ENCODE measurements at regions not wholly inside any gene's neighbourhood (a gene's known extent, or its start where the extent isn't known, plus 50 kb on each side); places are given as distances from the start of the nearest gene placed in this dataset.

DNA sequence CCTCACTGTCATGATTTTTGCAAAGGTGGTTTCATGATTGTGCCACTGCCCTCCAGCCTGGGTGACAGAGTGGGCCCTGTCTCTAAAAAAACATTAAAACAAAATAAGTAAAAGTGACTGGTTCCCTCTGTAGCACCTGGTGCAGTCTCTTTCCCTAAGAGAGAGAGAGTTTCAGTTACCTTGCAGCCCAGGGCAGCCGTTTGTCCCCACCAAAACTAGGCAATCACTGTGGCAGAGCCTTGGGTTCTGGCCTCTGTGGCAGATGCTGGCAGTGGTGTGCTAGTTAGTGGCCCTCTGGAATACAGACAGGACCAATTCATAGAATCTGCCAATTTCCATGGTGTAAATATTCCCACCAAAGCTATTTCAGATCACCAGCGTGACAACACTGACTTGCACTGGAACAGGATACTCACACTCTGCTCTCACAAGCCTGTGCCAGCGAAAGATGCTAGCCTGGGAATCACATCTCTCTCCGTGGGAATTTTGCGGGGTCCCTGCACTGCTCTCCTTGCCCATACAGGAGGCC, 108.7 kb downstream of the TLR5 start:
- Histone ChIP-seq H4K20me1 (ENCODE audit: insufficient read depth) (no peaks in the 10 kb centered on the region), H3K36me3 (ENCODE audit: low read depth) (no peaks in the 10 kb centered on the region), H3K4me3 (no peak overlapping the region), H3K27ac (no peak overlapping the region), H3K4me2 (ENCODE audit: unreplicated experiment) (no peak overlapping the region), H2AFZ (no peak overlapping the region), H3K9me2 (ENCODE audit: insufficient read depth) (no peaks in the 10 kb centered on the region), H3K4me1 (ENCODE audit: insufficient read depth) (0 out of 2 replicates have a peak, but pooled peaks cover 3% of the 10 kb centered on the region), H3K27me3 (replicated peaks; ENCODE audit: insufficient read depth) (no peaks in the 10 kb centered on the region; the same call in none of the 2 replicates), H3K9ac (no peak overlapping the region), H3F3A (ENCODE audit: insufficient read depth) (peaks cover 16% of the 10 kb centered on the region), H3K79me2 (ENCODE audit: insufficient read depth) (no peaks in the 10 kb centered on the region), H3K9me3 (ENCODE audit: low read depth) (no peaks in the 10 kb centered on the region)
- in situ Hi-C loops (cut with MboI), result no loop called here
- TF ChIP-seq EZH2 (IDR thresholded peaks at IDR 0.05; ENCODE audit: insufficient read depth, poor library complexity, severe bottlenecking) (no peak), EZH2phosphoT487 (IDR thresholded peaks at IDR 0.05; ENCODE audit: insufficient read depth, low read depth) (no peak)
- no peak for DNase-seq
- 83% methylated on average over 5 of the region's 5 CpGs for WGBS, 2 experiments (ENCODE audit: low coverage in 1 of 2, low lambda C conversion rate in 2 of 2, missing lambda C conversion rate in 2 of 2)

DNA sequence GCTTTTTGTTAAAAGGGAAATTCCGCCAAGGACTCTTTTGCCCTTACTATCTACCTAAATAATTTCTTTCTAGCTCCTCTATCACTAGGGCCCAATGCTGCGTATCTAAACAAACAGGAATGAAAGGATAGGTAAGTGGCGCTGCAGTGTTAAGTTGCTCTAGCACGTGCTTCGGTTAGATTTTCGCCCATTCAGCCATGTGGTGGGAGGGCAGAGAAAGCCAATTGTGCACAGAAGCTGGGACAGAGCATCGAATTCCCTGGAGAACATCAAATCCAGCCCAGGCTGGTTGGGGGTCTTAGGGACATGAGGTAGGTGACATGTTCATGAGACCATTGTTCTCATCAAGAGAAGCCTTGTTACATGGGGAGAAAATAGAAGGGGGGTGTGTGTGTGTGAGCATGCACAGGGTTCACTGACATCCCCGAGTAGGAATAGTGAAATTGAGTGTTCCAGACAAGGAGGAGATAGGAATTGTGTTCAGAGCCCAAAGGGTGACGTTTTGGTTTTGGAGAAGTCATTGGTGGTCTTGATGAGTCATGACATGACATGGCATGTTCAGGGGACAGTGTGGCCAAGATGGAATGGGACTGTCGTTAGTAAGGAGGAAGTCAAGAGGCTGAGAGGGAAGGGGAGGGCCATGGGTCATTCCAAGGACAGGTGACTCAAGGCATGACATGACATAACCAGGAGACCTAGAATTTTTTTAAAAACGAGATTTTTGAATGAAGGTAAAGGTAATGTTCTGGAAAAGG, 107.1 kb downstream of the TLR5 start:
- no peak overlapping the region for H3K9ac ChIP-seq
- H3F3A ChIP-seq (ENCODE audit: insufficient read depth), result peaks cover 13% of the 10 kb centered on the region
- no peaks in the 10 kb centered on the region for H3K79me2 ChIP-seq (ENCODE audit: insufficient read depth)
- peaks cover 13% of the 10 kb centered on the region for H3K27me3 ChIP-seq (replicated peaks; ENCODE audit: insufficient read depth)
- in situ Hi-C loops (cut with MboI), result no loop called here
- H3K4me2 ChIP-seq (ENCODE audit: unreplicated experiment), result no peak overlapping the region
- DNase-seq, result no peak
- H3K9me2 ChIP-seq (ENCODE audit: insufficient read depth), result no peaks in the 10 kb centered on the region
- H3K36me3 ChIP-seq (ENCODE audit: low read depth), result no peaks in the 10 kb centered on the region
- H3K27ac ChIP-seq, result no peak overlapping the region
- H4K20me1 ChIP-seq (ENCODE audit: insufficient read depth), result no peaks in the 10 kb centered on the region
- H3K9me3 ChIP-seq (ENCODE audit: low read depth), result no peaks in the 10 kb centered on the region
- WGBS, 2 experiments (ENCODE audit: low coverage in 1 of 2, low lambda C conversion rate in 2 of 2, missing lambda C conversion rate in 2 of 2), result 67% methylated on average over 11 of the region's 11 CpGs
- no peak overlapping the region for H2AFZ ChIP-seq
- H3K4me3 ChIP-seq, result no peak overlapping the region
- no peak for TF ChIP-seq EZH2phosphoT487 (IDR thresholded peaks at IDR 0.05; ENCODE audit: insufficient read depth, low read depth)
- no peak for TF ChIP-seq EZH2 (IDR thresholded peaks at IDR 0.05; ENCODE audit: insufficient read depth, poor library complexity, severe bottlenecking)
- 0 out of 2 replicates have a peak, but pooled peaks cover 3% of the 10 kb centered on the region for H3K4me1 ChIP-seq (ENCODE audit: insufficient read depth)

DNA sequence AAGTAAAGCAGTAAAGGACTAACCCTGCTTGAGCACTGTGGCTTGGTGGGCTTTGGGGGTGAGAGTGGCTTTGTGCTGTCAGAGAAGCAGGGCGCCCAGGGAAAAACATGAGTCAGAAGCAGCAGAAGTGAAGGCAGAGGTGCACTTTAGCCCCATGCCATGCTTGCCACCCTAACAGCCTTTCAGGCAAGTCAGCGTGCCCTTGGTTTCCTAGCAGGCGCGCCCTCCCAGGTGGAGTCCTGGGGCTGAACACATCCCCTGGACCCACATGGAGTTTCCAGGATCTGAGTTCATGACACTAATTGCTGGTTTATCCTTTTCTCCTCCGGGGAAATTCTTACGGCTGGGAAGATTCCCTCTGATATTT, 106.6 kb downstream of the TLR5 start:
- 90 to 91% methylated on average over 6 of the region's 6 CpGs for WGBS, 2 experiments (ENCODE audit: low coverage in 1 of 2, low lambda C conversion rate in 2 of 2, missing lambda C conversion rate in 2 of 2)
- Histone ChIP-seq H3K4me1 (ENCODE audit: insufficient read depth) (0 out of 2 replicates have a peak, but pooled peaks cover 3% of the 10 kb centered on the region), H3K27me3 (replicated peaks; ENCODE audit: insufficient read depth) (peaks cover 15% of the 10 kb centered on the region), H3K79me2 (ENCODE audit: insufficient read depth) (no peaks in the 10 kb centered on the region), H3K9me2 (ENCODE audit: insufficient read depth) (no peaks in the 10 kb centered on the region), H2AFZ (no peak overlapping the region), H3K9me3 (ENCODE audit: low read depth) (no peaks in the 10 kb centered on the region), H3K9ac (no peak overlapping the region), H3K4me2 (ENCODE audit: unreplicated experiment) (no peak overlapping the region), H3K27ac (no peak overlapping the region), H3K36me3 (ENCODE audit: low read depth) (no peaks in the 10 kb centered on the region), H3F3A (ENCODE audit: insufficient read depth) (peaks cover 7% of the 10 kb centered on the region; the same call in 1 of the 2 replicates), H4K20me1 (ENCODE audit: insufficient read depth) (no peaks in the 10 kb centered on the region), H3K4me3 (no peak overlapping the region)
- no peak for DNase-seq
- in situ Hi-C loops (cut with MboI), result no loop called here
- no peak for TF ChIP-seq EZH2phosphoT487 (IDR thresholded peaks at IDR 0.05; ENCODE audit: insufficient read depth, low read depth)
- TF ChIP-seq EZH2 (IDR thresholded peaks at IDR 0.05; ENCODE audit: insufficient read depth, poor library complexity, severe bottlenecking), result no peak

DNA sequence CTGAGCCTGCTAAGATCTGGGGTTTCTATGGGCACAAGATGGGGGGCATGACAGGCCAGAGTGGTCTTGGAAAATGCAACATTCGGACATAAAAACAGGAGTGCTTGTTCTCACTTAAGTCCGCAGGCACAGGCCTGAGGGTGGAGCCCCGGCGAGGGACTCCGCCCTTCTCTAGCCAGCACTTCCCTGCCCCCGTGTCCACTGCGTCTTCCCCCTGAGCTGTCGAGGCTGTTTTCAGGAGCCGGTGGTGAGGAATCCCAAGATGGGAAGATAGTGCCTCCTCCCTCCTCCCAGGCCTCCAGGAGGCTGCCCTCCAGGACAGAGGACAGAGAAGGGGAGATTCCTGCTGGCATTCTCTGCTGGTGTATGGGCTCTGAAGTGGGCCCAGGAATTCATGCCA, 105.2 kb downstream of the TLR5 start:
- in situ Hi-C loops (cut with MboI), result no loop called here
- Histone ChIP-seq H2AFZ (no peak overlapping the region), H3K4me3 (no peak overlapping the region), H3K79me2 (ENCODE audit: insufficient read depth) (no peaks in the 10 kb centered on the region), H3K4me1 (ENCODE audit: insufficient read depth) (no peaks in the 10 kb centered on the region), H3K36me3 (ENCODE audit: low read depth) (no peaks in the 10 kb centered on the region), H3K9ac (no peak overlapping the region), H3K27ac (no peak overlapping the region), H3K9me2 (ENCODE audit: insufficient read depth) (no peaks in the 10 kb centered on the region), H3K9me3 (ENCODE audit: low read depth) (no peaks in the 10 kb centered on the region), H3K27me3 (replicated peaks; ENCODE audit: insufficient read depth) (peaks cover 15% of the 10 kb centered on the region), H4K20me1 (ENCODE audit: insufficient read depth) (no peaks in the 10 kb centered on the region), H3F3A (ENCODE audit: insufficient read depth) (no peaks in the 10 kb centered on the region), H3K4me2 (ENCODE audit: unreplicated experiment) (no peak overlapping the region)
- TF ChIP-seq EZH2phosphoT487 (IDR thresholded peaks at IDR 0.05; ENCODE audit: insufficient read depth, low read depth) (no peak), EZH2 (IDR thresholded peaks at IDR 0.05; ENCODE audit: insufficient read depth, poor library complexity, severe bottlenecking) (no peak)
- 55 to 75% methylated on average over 5 to 9 of the region's 9 CpGs for WGBS, 2 experiments (ENCODE audit: low coverage in 1 of 2, low lambda C conversion rate in 2 of 2, missing lambda C conversion rate in 2 of 2)
- DNase-seq, result no peak
